GM12873 (cell line): ENCODE measurements at regions not wholly inside any gene's neighbourhood (a gene's known extent, or its start where the extent isn't known, plus 50 kb on each side); places are given as distances from the start of the nearest gene placed in this dataset.

Source experiments
- CTCF ChIP-seq: IDR thresholded peaks from 2 replicates; pipeline ENCODE4 v1.5.1; 2012; ENCODE audit warnings: low read depth, mild to moderate bottlenecking, moderate library complexity, low read length, control low read depth; ENCODE audit not compliant: insufficient read depth; ENCODE audit errors: missing control alignments

- TF ChIP-seq CTCF = no peak
Measured at GRCh38 chr6:149169761-149170511, 147.6 kb upstream of the TAB2 start.

GRCh38 chr6:149170564-149171452, 146.7 kb upstream of the TAB2 start:
- no peak for TF ChIP-seq CTCF

DNA sequence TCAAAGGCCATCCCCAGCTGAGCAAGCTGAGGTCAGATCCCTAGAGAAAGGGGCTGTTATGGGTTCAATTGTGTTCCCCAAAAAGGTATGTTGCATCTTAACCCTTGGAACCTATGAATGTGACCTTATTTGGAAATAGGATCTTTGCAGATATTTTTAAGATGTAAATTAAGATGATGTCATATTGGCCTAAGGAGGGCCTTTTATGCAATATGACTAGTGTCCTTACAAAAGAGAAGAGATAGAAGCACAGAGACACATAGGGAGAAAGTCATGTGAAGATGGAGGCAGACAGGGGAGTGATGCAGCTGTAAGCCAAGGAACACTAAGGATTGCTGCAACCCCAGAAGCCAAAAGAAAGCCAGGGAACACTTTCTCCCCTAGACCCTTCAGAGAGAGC, 144.3 kb upstream of the TAB2 start:
- TF ChIP-seq CTCF = no peak

- TF ChIP-seq CTCF = no peak
Measured at GRCh38 chr6:149174962-149175361, 142.6 kb upstream of the TAB2 start.

- no peak for TF ChIP-seq CTCF
Measured at GRCh38 chr6:149176971-149177667, 140.4 kb upstream of the TAB2 start.

DNA sequence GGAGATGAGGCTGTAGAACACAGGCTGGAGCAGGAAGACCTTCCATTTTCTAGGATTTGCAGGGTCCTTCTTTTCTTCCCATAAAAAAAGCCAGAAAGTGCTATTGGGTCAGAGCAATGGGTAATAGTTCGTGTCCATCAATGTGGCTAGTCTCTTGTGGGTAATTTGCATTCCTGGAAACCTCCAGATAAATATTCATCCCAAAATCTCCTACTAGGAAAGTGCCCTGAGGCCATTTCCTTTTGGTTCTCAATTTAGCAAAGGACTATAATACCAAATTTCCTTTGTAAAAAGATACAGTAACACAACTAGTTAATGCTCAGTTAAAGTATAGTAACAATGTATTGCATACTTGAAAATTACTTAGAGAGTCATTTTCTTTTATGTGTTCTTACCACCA, 138.1 kb upstream of the TAB2 start:
- TF ChIP-seq CTCF = no peak

GRCh38 chr6:149181304-149181703, 136.2 kb upstream of the TAB2 start:
- TF ChIP-seq CTCF = no peak
